H1 (cell line): ENCODE measurements at regions not wholly inside any gene's neighbourhood (a gene's known extent, or its start where the extent isn't known, plus 50 kb on each side); places are given as distances from the start of the nearest gene placed in this dataset.

ENCODE experiments used
- CTCF ChIA-PET: fragments of 300-600 bp; sonication (Branson Sonifier 250); formaldehyde crosslinking; loops from one replicate; lab custom pipeline; 2021; ENCODE audit not compliant: partially characterized antibody; lab: Charles Lee
- POLR2A ChIA-PET: fragments of 300-600 bp; sonication (Branson Sonifier 250); formaldehyde crosslinking; loops from one replicate; lab custom pipeline; 2021; ENCODE audit warnings: inconsistent platforms; ENCODE audit not compliant: partially characterized antibody; lab: Charles Lee
- DNase-seq, 2 experiments: peaks; one replicate each; pipeline versions ENCODE4 v3.0.0 to v3.0.0-alpha.2; 2010 to 2022; ENCODE audit warnings: low spot score in 2 of 2, low read depth in 1 of 2, mixed read lengths in 1 of 2
- FAIRE-seq: peaks from 2 replicates; lab custom pipeline; 2011; peaks lifted over from hg19 to GRCh38; lab: Jason Lieb, UNC
- H2AFZ ChIP-seq: 2 replicates; pipeline ENCODE4 v1.8.1; 2012; ENCODE audit warnings: low read length, inconsistent platforms
- H2AK5ac ChIP-seq: 2 replicates; pipeline ENCODE4 v1.6.1; 2013; ENCODE audit warnings: low read depth, low read length
- H2BK120ac ChIP-seq: replicated peaks from 2 replicates; pipeline ENCODE3; 2013; ENCODE audit warnings: low read depth, low read length, inconsistent platforms
- H2BK12ac ChIP-seq: 2 replicates; pipeline ENCODE4 v1.6.1; 2013; ENCODE audit warnings: low read depth, low read length
- H2BK15ac ChIP-seq: 2 replicates; pipeline ENCODE4 v1.6.1; 2013; ENCODE audit warnings: low read length
- H2BK20ac ChIP-seq: 2 replicates; pipeline ENCODE4 v1.6.1; 2013; ENCODE audit warnings: low read length
- H2BK5ac ChIP-seq: 2 replicates; pipeline ENCODE4 v1.6.1; 2013; ENCODE audit warnings: low read depth, low read length
- H3K14ac ChIP-seq: 2 replicates; pipeline ENCODE4 v1.6.1; 2013; ENCODE audit warnings: inconsistent platforms; ENCODE audit not compliant: insufficient read length
- H3K18ac ChIP-seq: 2 replicates; pipeline ENCODE4 v1.6.1; 2013; ENCODE audit warnings: low read length; ENCODE audit errors: extremely low read depth
- H3K23ac ChIP-seq: 2 replicates; pipeline ENCODE4 v1.6.1; 2013; ENCODE audit warnings: inconsistent platforms; ENCODE audit not compliant: insufficient read length
- H3K23me2 ChIP-seq: 2 replicates; pipeline ENCODE4 v1.6.1; 2013; ENCODE audit warnings: low read depth, low read length
- H3K27ac ChIP-seq: 2 replicates; pipeline ENCODE4 v1.6.1; 2011; ENCODE audit warnings: low read depth, low read length, inconsistent platforms
- H3K27me3 ChIP-seq, 4 experiments: replicated peaks in 1 of 4; 1 replicate in 1 of 4; 2 replicates in 3 of 4; pipeline versions ENCODE4 v1.6.1 to v1.8.1; 2011 to 2013; ENCODE audit warnings: low read length in 3 of 4, mild to moderate bottlenecking in 3 of 4, inconsistent platforms in 2 of 4, mixed read lengths in 2 of 4, moderate library complexity in 1 of 4; ENCODE audit not compliant: control insufficient read depth in 3 of 4, insufficient read depth in 3 of 4; ENCODE audit errors: extremely low read depth in 1 of 4
- H3K36me3 ChIP-seq, 4 experiments: 2 replicates each; pipeline versions ENCODE4 v1.6.1 to v1.8.1; 2011 to 2013; ENCODE audit warnings: mild to moderate bottlenecking in 4 of 4, low read length in 3 of 4, moderate library complexity in 2 of 4, control low read depth in 1 of 4, inconsistent platforms in 1 of 4; ENCODE audit not compliant: insufficient read depth in 4 of 4, control insufficient read depth in 2 of 4
- H3K4ac ChIP-seq: replicated peaks from 2 replicates; pipeline ENCODE3; 2013; ENCODE audit warnings: low read length, low read depth, mixed read lengths, inconsistent platforms; ENCODE audit not compliant: insufficient read length
- H3K4me1 ChIP-seq, 4 experiments: replicated peaks in 1 of 4; 1 replicate in 1 of 4; 2 replicates in 3 of 4; pipeline versions ENCODE4 v1.6.1 to v1.8.1; 2011 to 2013; ENCODE audit warnings: low read length in 3 of 4, inconsistent platforms in 2 of 4, mixed read lengths in 1 of 4; ENCODE audit not compliant: insufficient read depth in 4 of 4, control insufficient read depth in 3 of 4
- H3K4me2 ChIP-seq, 2 experiments: 2 replicates each; pipeline versions ENCODE4 v1.6.1 to v1.8.1; 2011 to 2013; ENCODE audit warnings: low read depth in 2 of 2, low read length in 2 of 2, control low read depth in 1 of 2, inconsistent platforms in 1 of 2, mild to moderate bottlenecking in 1 of 2; ENCODE audit not compliant: insufficient read depth in 1 of 2
- H3K4me3 ChIP-seq, 4 experiments: fragments of 200-600, 300-600 bp in 1 of 4; sonication (generic), shearing (Covaris generic), sonication (Bioruptor Twin) in 1 of 4; 2 replicates each; pipeline versions ENCODE4 v1.5.1 to v1.8.1; 2011 to 2016; ENCODE audit warnings: low read length in 4 of 4, low read depth in 3 of 4, control low read depth in 2 of 4, inconsistent platforms in 2 of 4, mild to moderate bottlenecking in 2 of 4, mixed read lengths in 1 of 4, moderate library complexity in 1 of 4; ENCODE audit not compliant: insufficient read depth in 2 of 4; ENCODE audit errors: extremely low read depth in 1 of 4
- H3K56ac ChIP-seq: replicated peaks from 2 replicates; pipeline ENCODE3; 2013; ENCODE audit warnings: low read depth, mild to moderate bottlenecking, mixed read lengths, low read length, inconsistent platforms; ENCODE audit not compliant: insufficient read length
- H3K79me1 ChIP-seq: 2 replicates; pipeline ENCODE4 v1.6.1; 2013; ENCODE audit warnings: low read depth, low read length, control low read depth
- H3K79me2 ChIP-seq, 2 experiments: 2 replicates each; pipeline versions ENCODE4 v1.6.1 to v1.8.1; 2012 to 2013; ENCODE audit warnings: low read length in 2 of 2, mild to moderate bottlenecking in 2 of 2, inconsistent platforms in 1 of 2; ENCODE audit not compliant: insufficient read depth in 2 of 2, control insufficient read depth in 1 of 2
- H3K9ac ChIP-seq, 4 experiments: replicated peaks in 1 of 4; 1 replicate in 1 of 4; 2 replicates in 3 of 4; pipeline versions ENCODE4 v1.6.1 to v1.8.1; 2011 to 2013; ENCODE audit warnings: low read depth in 3 of 4, low read length in 3 of 4, control low read depth in 2 of 4, mild to moderate bottlenecking in 2 of 4, moderate library complexity in 2 of 4, inconsistent platforms in 1 of 4; ENCODE audit errors: extremely low read depth in 1 of 4
- H3K9me3 ChIP-seq, 2 experiments: 2 replicates each; pipeline versions ENCODE4 v1.6.1 to v1.8.1; 2012 to 2013; ENCODE audit warnings: mild to moderate bottlenecking in 2 of 2, moderate library complexity in 2 of 2, control low read depth in 1 of 2, inconsistent platforms in 1 of 2, low read depth in 1 of 2, low read length in 1 of 2, mixed read lengths in 1 of 2; ENCODE audit not compliant: insufficient read depth in 2 of 2
- H4K20me1 ChIP-seq, 2 experiments: replicated peaks in 1 of 2; 2 replicates each; pipeline versions ENCODE3 to v1.8.1; 2011 to 2013; ENCODE audit warnings: inconsistent platforms in 2 of 2, low read length in 2 of 2, mild to moderate bottlenecking in 1 of 2; ENCODE audit not compliant: insufficient read depth in 2 of 2, control insufficient read depth in 1 of 2
- H4K5ac ChIP-seq: 2 replicates; pipeline ENCODE4 v1.6.1; 2013; ENCODE audit warnings: low read length, low read depth, mixed read lengths, inconsistent platforms; ENCODE audit not compliant: insufficient read length
- H4K8ac ChIP-seq: 2 replicates; pipeline ENCODE4 v1.8.0; 2013; ENCODE audit warnings: mild to moderate bottlenecking, moderate library complexity, low read length, inconsistent platforms; ENCODE audit not compliant: insufficient read depth; ENCODE audit errors: extremely low read depth
- H4K91ac ChIP-seq: replicated peaks from 2 replicates; pipeline ENCODE3; 2013; ENCODE audit warnings: low read length, mixed read lengths, inconsistent platforms; ENCODE audit not compliant: insufficient read length
- ASH2L ChIP-seq: fragments of 200-600, 300-600 bp; sonication (generic); IDR thresholded peaks from one replicate; pipeline ENCODE4 v1.7.1; 2017; ENCODE audit warnings: low read length
- ATF2 ChIP-seq: IDR thresholded peaks from 2 replicates; pipeline ENCODE4 v1.6.1; 2012; ENCODE audit warnings: low read length, inconsistent platforms
- CHD1 ChIP-seq: IDR thresholded peaks from 2 replicates; pipeline ENCODE4 v1.6.1; 2012; ENCODE audit warnings: low read depth, low read length, improper control_type of control experiment
- CHD2 ChIP-seq: IDR thresholded peaks from 2 replicates; pipeline ENCODE4 v1.6.1; 2012; ENCODE audit warnings: low read length, improper control_type of control experiment
- SIRT6 ChIP-seq: IDR thresholded peaks from one replicate; pipeline ENCODE4 v1.7.1; 2012; ENCODE audit warnings: low read length, inconsistent platforms
- WGBS, 2 experiments: shearing (Covaris generic) in 1 of 2; methylation state at CpG; one replicate each; pipeline versions ENCODE4 v1.1.6 to v1.1.7; 2013 to 2015; ENCODE audit warnings: low lambda C conversion rate in 2 of 2, mixed read lengths in 2 of 2, inconsistent platforms in 1 of 2, low coverage in 1 of 2, missing lambda C conversion rate in 1 of 2; ENCODE audit not compliant: insufficient replicate concordance in 2 of 2, insufficient coverage in 1 of 2, insufficient read length in 1 of 2; ENCODE audit errors: extremely low coverage in 1 of 2, missing lambda C conversion rate in 1 of 2; 5-methylcytosine and 5-hydroxymethylcytosine counted together

- Histone ChIP-seq H3K23ac (no peak overlapping the region), H3K4ac (no peak overlapping the region), H2BK20ac (no peak overlapping the region), H3K27ac (no peak overlapping the region), H3K14ac (no peak overlapping the region), H4K91ac (no peak overlapping the region), H3K79me2 (no peaks in the 10 kb centered on the region), H2BK12ac (no peak overlapping the region), H3K23me2 (no peaks in the 10 kb centered on the region; the same call in 1 of the 2 replicates), H2BK5ac (no peak overlapping the region), H2AK5ac (no peak overlapping the region), H2AFZ (no peak overlapping the region), H4K8ac (no peak overlapping the region), H2BK120ac (no peak overlapping the region), H3K4me2 (no peak overlapping the region), H3K56ac (no peak overlapping the region), H4K20me1 (no peaks in the 10 kb centered on the region), H3K79me1 (no peaks in the 10 kb centered on the region), H3K36me3 (no peaks in the 10 kb centered on the region), H3K4me1 (no peaks in the 10 kb centered on the region), H3K9me3 (peaks cover 7 to 8% of the 10 kb centered on the region in 2 experiments; a peak in 2 of 4 replicates), H3K4me3 (no peak overlapping the region), H2BK15ac (no peak overlapping the region), H3K18ac (no peak overlapping the region), H3K9ac (no peak overlapping the region), H3K27me3 (peaks cover 0 to 2% (median 0%) of the 10 kb centered on the region in 4 experiments; a peak in 4 of 7 replicates), H4K5ac (no peak overlapping the region)
- TF ChIP-seq SIRT6 (no peak), ASH2L (no peak), CHD1 (no peak), CHD2 (no peak), ATF2 (no peak)
- POLR2A ChIA-PET: interaction anchor here (0.6 kb wide), 1 partner anchor 50 kb away, joined by 3 read pairs; no protein-coding TSS in a partner anchor
- DNase-seq (no peak), FAIRE-seq (no peak)
- 85% methylated on average over 4 of the region's 4 CpGs; no CpG with 5 or more reads in 1 of the 2 experiments for WGBS, 2 experiments
- CTCF ChIA-PET: no interaction called here
Observed at GRCh38 chr1:114330451-114330983, 176.8 kb upstream of the SYT6 start.
